CD4-positive, alpha-beta T cell treated with Interleukin-21 for 1 hour (primary cell): ENCODE measurements at regions not wholly inside any gene's neighbourhood (a gene's known extent, or its start where the extent isn't known, plus 50 kb on each side); places are given as distances from the start of the nearest gene placed in this dataset.

Experiments
- DNase-seq: peaks from one replicate; pipeline ENCODE4 v3.0.0-alpha.2; 2020

GRCh38 chr1:36639461-36639860 is 156.7 kb upstream of the CSF3R start:
- DNase-seq, result no peak

GRCh38 chr1:36638268-36638667 is 155.6 kb upstream of the CSF3R start:
- no peak for DNase-seq

GRCh38 chr1:36636206-36636605 is 153.5 kb upstream of the CSF3R start:
- no peak for DNase-seq

GRCh38 chr1:36635284-36635683 is 152.6 kb upstream of the CSF3R start:
- no peak for DNase-seq

DNA sequence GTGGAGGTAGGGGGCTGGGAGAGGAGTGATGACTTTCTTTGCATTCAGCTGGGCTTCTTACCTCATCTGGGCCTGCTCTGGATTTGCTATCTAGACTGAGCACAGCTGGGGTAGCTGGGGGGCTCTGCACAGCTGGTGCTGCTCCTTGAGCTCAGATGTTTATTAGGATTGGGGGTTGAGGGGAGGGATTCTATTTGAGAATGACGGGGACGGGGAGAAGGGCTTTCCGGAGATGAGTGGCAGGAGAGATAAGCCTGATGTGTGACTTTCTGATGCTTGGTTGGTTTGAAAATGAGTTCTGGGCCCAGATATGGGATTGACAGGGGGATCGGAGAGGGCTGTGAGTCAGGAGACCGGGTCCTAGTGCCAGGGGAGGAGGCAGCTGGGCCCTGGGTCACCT is 146.1 kb upstream of the CSF3R start:
- DNase-seq, result no peak

- no peak for DNase-seq
Measured at GRCh38 chr1:36626435-36626834, 143.7 kb upstream of the CSF3R start.

DNA sequence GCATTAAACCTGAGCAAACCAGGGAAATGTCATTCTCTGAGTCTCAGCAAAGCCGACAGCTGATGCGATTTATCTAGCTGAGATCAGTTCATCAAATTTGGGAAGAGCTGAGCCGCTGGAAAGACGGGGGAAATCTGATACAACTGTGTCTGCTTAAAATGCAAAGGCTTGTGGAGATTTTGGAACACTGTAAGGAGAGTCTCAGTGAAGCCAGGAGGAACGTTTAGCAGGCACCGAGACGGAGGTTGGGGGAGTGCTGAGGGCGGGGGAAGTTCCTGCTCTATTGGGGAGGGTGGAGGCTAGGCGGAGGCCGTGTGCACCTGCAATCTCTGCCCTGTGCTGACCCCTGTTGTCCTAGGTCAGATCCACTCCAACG is 143.2 kb upstream of the CSF3R start:
- DNase-seq, result no peak

- no peak for DNase-seq
Measured at GRCh38 chr1:36625253-36625934, 142.7 kb upstream of the CSF3R start.

GRCh38 chr1:36624466-36624865 is 141.8 kb upstream of the CSF3R start:
- DNase-seq, result no peak

DNA sequence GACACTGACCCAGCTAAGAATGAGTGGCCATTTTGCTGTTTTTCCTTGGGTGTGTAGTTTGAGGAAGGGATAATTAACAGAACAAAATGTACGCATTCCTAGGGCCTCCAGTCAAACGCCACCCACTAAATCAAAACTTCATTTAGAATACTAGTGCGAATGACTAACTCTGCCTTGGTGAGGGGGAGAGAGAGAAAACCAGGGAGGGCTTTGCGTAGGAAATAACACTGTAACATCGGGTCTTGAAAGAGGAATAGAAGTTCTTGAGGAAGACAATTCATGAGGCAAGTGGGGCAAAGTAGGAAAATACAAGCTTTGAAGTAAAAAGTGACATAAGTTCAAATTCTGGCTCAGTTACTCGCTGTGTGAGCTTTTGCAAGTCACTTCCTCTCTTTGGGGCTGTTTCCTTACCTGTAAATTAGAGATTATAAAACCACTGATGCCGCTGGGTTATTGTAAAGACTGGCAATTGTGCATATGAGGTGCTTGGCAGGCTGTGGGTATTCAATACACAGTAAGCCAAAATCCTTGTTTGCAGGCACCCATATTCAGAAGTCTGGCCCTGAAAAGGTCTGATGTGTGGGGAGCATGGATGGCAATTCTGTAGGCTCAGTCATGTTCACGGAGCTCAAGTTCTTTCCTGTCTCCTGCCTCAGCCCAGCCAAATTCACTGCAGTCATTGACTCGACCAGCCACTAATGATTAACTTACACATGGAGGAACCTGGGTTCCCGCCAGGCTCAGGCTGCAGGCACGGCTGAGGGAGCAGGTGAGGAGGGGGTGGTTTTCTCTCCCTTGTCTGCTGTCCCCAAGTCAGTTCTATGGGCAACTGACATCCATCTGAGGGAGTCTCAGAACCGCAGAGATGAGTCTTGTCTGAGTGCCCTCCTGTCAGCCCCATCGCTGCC is 140.3 kb upstream of the CSF3R start:
- DNase-seq, result no peak

DNA sequence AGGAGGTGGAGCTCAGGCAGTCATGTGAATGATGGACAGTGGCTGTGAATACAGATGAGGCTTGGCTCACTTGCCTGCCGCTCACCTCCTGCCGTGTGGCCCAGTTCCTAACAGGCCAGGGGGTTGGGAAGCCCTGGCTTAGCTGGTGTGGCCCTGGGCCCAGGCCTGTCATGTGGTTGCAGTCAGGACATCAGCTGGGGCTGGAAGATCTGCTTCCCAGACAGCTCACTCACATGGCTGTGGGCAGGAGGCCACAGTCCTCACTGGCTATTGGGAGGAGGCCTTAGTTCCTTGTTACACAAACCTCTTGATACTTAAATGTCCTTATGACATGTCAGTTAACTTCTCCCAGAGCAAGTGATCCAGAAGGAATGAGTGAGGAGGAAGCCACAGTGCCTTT is 138.8 kb upstream of the CSF3R start:
- no peak for DNase-seq

DNA sequence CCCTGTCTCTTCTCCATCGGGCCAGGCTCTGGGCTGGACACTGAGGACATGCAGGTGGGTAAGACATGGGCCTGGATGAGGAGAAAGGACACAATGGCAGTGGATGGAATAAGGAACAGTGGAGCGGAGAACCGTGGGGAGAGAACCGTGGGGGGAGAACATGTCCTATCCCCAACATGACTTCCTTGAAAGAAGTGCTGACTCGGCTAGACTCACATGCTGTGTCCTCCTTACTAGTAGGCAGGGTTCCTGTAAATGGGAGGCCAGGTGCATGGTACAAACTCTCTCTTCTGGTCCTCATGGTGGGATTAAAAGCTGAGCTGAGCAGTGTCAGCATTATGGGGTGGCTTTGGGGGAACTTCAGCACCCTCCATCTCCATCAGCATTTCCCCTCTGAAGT is 137.4 kb upstream of the CSF3R start:
- no peak for DNase-seq

DNA sequence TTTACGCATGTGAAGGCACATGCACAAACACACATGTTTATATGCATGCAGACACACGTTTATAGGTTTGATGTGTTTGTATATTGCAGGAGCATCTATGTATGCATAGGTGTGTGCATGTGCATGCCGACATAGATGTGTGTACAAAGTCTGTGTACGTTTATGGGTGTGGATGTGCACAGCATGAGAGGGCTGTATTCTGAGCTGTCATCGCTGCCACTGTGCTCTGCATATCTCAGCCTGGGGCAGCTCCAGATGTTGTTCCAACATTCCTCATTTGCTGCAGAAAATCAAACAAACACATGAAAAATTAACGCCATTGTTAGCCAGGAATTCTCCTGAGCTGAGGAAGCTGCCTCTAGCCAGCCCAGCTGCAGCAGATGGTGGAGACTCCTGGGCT is 132.3 kb upstream of the CSF3R start:
- DNase-seq, result no peak

DNA sequence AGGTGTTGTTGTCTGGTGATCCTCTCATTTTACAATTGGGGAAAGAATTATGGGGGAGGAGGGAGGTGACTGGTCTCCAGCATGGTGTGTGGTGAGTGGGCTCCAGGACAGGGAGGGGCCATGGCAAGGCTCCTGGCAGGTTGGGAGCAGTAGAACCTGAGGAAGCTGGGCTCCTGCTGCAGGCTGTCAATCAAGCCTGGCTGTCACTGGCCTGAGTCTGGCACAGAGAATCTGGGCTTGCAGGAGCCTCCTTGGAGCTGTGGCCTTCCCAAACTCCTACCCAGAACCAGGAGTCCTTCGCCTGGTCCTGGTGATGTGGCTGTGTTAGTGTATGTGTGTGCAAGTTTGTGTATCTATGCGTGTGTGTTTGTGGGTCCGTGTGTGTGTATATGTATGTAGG is 131.9 kb upstream of the CSF3R start:
- DNase-seq, result no peak

- DNase-seq, result no peak
Measured at GRCh38 chr1:36613721-36614120, 131.0 kb upstream of the CSF3R start.

- no peak for DNase-seq
Measured at GRCh38 chr1:36612881-36613280, 130.2 kb upstream of the CSF3R start.

GRCh38 chr1:36612121-36612520 is 129.4 kb upstream of the CSF3R start:
- DNase-seq, result no peak

- DNase-seq, result peak; percentile 47
Measured at GRCh38 chr1:36609241-36610027, 126.7 kb upstream of the CSF3R start.

DNA sequence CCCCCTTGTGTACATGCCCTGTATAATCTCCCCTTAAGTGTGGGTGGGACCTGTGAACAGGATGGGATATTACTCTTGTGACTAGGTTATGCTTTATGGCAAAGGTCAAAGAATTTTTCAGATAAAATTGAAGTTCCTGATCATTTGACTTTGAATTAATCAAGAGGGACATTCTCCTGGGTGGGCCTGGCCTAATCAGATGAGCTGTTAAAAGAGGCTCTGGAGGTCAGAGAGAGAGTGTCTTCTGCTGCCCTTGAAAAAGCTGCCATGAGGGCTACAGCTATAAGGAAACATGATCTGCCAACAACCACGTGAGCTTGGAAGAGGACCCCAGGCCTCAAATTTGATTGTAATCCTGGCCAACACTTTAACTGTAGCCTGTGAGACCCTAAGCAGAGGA is 125.6 kb upstream of the CSF3R start:
- no peak for DNase-seq

- DNase-seq, result no peak
Measured at GRCh38 chr1:36607263-36607651, 124.5 kb upstream of the CSF3R start.

GRCh38 chr1:36606641-36607262 is 124.0 kb upstream of the CSF3R start:
- DNase-seq, result peak; percentile 7

DNA sequence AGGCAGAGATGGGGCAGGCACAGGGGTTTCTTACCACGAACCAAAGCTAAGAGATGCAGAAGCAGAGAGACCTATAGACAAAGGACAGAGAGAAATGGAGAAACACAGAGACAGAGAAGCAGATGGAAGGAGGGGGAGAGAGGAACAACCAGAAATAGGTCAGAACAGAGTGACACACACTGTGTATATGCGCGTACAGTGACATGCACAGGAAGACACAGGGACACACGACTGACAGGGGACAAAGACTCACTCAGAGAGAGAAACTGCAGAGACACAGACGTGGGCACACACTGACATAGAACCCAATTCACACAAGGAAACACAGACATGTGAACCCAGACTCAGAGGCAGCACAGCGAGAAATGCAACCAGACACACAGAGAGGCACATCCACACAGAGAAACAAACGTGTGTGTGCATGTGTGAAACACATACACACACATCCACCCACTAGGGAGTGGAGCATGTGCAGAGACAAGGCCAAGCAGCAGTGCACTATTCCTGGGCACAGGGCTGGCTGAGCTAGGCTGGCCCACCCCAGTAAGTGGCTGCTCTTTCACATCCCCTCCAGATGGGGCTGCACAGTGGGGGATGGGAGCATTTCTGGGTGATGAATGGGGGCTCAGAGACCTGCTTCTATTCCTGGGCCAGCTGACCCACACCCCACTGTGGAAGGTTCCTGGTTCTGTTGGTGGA is 123.4 kb upstream of the CSF3R start:
- no peak for DNase-seq

- no peak for DNase-seq
Measured at GRCh38 chr1:36603461-36603860, 120.7 kb upstream of the CSF3R start.
